ENCODE measurements at regions not wholly inside any gene's neighbourhood (a gene's known extent, or its start where the extent isn't known, plus 50 kb on each side); places are given as distances from the start of the nearest gene placed in this dataset.

DNA sequence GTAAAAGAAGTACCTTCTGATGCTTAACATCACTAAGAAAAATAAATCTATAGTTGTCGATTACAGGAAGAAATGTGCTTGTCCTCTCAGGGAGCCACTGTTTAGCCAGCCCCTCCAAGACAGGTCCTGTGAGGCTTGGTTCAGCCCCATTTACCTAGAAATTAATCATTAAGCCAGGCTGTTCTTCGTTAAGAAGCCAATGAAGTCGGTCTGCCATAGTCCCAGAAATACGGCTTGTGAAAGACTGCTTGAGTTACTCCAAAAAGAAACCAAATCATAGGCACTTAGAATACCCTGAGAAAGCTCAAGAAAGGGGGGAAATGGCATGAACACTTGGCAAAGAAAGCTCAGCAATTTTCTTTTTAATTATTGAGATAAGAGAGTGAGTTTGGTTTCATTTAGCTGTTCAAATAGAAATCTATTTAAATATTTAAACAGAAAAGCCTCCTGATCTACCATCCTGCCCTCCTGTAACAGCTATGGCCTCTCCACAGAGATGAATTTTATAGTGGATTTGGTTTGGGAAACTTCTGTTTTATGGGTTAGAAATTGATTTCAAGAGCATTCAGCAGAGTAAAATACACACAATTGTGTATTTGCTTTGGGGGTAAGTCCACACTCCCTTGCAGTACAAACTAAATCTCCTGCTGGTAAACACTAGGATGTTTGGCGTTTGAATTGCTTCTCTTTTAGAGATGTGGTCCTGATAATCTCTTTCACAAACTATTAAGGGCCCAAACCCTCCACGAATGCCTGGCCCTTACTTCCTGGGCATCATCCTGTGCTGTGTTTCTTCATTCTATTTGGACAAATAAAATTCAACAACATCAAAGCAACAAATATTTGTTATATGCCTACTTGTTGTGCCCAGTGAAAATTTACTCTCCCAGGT is 234.4 kb downstream of the SEC23A start (continued):
- TF ChIP-seq, protein P1, sequence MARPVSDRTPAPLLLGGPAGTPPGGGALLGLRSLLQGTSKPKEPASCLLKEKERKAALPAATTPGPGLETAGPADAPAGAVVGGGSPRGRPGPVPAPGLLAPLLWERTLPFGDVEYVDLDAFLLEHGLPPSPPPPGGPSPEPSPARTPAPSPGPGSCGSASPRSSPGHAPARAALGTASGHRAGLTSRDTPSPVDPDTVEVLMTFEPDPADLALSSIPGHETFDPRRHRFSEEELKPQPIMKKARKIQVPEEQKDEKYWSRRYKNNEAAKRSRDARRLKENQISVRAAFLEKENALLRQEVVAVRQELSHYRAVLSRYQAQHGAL (CRISPR knock-in tag; IDR thresholded peaks at IDR 0.05; ENCODE audit: not compliant biosample characterization): no peak
- TF ChIP-seq, protein P2, sequence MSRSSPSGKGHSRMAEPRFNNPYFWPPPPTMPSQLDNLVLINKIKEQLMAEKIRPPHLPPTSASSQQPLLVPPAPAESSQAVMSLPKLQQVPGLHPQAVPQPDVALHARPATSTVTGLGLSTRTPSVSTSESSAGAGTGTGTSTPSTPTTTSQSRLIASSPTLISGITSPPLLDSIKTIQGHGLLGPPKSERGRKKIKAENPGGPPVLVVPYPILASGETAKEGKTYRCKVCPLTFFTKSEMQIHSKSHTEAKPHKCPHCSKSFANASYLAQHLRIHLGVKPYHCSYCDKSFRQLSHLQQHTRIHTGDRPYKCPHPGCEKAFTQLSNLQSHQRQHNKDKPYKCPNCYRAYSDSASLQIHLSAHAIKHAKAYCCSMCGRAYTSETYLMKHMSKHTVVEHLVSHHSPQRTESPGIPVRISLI (CRISPR knock-in tag; IDR thresholded peaks at IDR 0.05; ENCODE audit: borderline replicate concordance): 0 out of 2 replicates have a peak, but pooled peaks have one; percentile 13
- TF ChIP-seq EZH2 (conservative IDR thresholded peaks at IDR 0.05; ENCODE audit: low read depth, low read length) (no peak), TSC22D2 (CRISPR knock-in tag; IDR thresholded peaks at IDR 0.05; ENCODE audit: borderline replicate concordance) (peak; percentile 23; the same call in 1 of the 2 replicates), XBP1 (CRISPR knock-in tag; IDR thresholded peaks at IDR 0.05) (no peak), NR1H2 (CRISPR knock-in tag; IDR thresholded peaks at IDR 0.05; ENCODE audit: borderline replicate concordance, low read depth) (no peak), ZFP41 (CRISPR knock-in tag; IDR thresholded peaks at IDR 0.05; ENCODE audit: borderline replicate concordance) (no peak), NCOA1 (CRISPR knock-in tag; IDR thresholded peaks at IDR 0.05) (no peak), ZNF746 (CRISPR knock-in tag; IDR thresholded peaks at IDR 0.05) (no peak), ZNF138 (CRISPR knock-in tag; IDR thresholded peaks at IDR 0.05; ENCODE audit: low read depth) (no peak), FOXK1 (CRISPR knock-in tag; IDR thresholded peaks at IDR 0.05; ENCODE audit: borderline replicate concordance, low read depth) (peak; percentile 74), SSRP1 (CRISPR knock-in tag; IDR thresholded peaks at IDR 0.05) (no peak), IRF2 (CRISPR knock-in tag; IDR thresholded peaks at IDR 0.05) (peak; percentile 49; the same call in 1 of the 2 replicates), SMAD1 (CRISPR knock-in tag; IDR thresholded peaks at IDR 0.05; ENCODE audit: borderline replicate concordance, low read depth) (no peak), HNRNPUL1 (IDR thresholded peaks at IDR 0.05; ENCODE audit: low read depth, low read length) (peak; percentile 75; the same call in 1 of the 2 replicates), ZNF598 (CRISPR knock-in tag; IDR thresholded peaks at IDR 0.05; ENCODE audit: borderline replicate concordance) (no peak), ZNF614 (CRISPR knock-in tag; IDR thresholded peaks at IDR 0.05; ENCODE audit: borderline replicate concordance) (no peak)
- TF ChIP-seq, protein P3, sequence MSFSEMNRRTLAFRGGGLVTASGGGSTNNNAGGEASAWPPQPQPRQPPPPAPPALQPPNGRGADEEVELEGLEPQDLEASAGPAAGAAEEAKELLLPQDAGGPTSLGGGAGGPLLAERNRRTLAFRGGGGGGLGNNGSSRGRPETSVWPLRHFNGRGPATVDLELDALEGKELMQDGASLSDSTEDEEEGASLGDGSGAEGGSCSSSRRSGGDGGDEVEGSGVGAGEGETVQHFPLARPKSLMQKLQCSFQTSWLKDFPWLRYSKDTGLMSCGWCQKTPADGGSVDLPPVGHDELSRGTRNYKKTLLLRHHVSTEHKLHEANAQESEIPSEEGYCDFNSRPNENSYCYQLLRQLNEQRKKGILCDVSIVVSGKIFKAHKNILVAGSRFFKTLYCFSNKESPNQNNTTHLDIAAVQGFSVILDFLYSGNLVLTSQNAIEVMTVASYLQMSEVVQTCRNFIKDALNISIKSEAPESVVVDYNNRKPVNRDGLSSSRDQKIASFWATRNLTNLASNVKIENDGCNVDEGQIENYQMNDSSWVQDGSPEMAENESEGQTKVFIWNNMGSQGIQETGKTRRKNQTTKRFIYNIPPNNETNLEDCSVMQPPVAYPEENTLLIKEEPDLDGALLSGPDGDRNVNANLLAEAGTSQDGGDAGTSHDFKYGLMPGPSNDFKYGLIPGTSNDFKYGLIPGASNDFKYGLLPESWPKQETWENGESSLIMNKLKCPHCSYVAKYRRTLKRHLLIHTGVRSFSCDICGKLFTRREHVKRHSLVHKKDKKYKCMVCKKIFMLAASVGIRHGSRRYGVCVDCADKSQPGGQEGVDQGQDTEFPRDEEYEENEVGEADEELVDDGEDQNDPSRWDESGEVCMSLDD (CRISPR knock-in tag; IDR thresholded peaks at IDR 0.05; ENCODE audit: borderline replicate concordance): no peak
- TF ChIP-seq, protein P4, sequence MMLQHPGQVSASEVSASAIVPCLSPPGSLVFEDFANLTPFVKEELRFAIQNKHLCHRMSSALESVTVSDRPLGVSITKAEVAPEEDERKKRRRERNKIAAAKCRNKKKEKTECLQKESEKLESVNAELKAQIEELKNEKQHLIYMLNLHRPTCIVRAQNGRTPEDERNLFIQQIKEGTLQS (CRISPR knock-in tag; IDR thresholded peaks at IDR 0.05): no peak
- TF ChIP-seq, protein P5, sequence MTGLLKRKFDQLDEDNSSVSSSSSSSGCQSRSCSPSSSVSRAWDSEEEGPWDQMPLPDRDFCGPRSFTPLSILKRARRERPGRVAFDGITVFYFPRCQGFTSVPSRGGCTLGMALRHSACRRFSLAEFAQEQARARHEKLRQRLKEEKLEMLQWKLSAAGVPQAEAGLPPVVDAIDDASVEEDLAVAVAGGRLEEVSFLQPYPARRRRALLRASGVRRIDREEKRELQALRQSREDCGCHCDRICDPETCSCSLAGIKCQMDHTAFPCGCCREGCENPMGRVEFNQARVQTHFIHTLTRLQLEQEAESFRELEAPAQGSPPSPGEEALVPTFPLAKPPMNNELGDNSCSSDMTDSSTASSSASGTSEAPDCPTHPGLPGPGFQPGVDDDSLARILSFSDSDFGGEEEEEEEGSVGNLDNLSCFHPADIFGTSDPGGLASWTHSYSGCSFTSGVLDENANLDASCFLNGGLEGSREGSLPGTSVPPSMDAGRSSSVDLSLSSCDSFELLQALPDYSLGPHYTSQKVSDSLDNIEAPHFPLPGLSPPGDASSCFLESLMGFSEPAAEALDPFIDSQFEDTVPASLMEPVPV (CRISPR knock-in tag; IDR thresholded peaks at IDR 0.05): 0 out of 2 replicates have a peak, but pooled peaks have one; percentile 20
- TF ChIP-seq, protein P6, sequence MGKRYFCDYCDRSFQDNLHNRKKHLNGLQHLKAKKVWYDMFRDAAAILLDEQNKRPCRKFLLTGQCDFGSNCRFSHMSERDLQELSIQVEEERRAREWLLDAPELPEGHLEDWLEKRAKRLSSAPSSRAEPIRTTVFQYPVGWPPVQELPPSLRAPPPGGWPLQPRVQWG (CRISPR knock-in tag; IDR thresholded peaks at IDR 0.05; ENCODE audit: borderline replicate concordance, low read depth): no peak

Measured in HepG2 (cell line).